Sigmoid colon (tissue), 4 donors: ENCODE measurements at regions not wholly inside any gene's neighbourhood (a gene's known extent, or its start where the extent isn't known, plus 50 kb on each side); places are given as distances from the start of the nearest gene placed in this dataset.

Experiments used
- EP300 ChIP-seq, 4 donors: sonication (generic); formaldehyde crosslinking; IDR thresholded peaks; one replicate each; pipeline ENCODE4 v1.6.1; 2017; ENCODE audit warnings: antibody characterized with exemption in 4 of 4
- POLR2A ChIP-seq, 2 donors: fragments of 450-650 bp; IDR thresholded peaks; one replicate each; pipeline ENCODE4 v1.6.1; 2016; ENCODE audit warnings: antibody characterized with exemption in 2 of 2, mild to moderate bottlenecking in 2 of 2, moderate library complexity in 2 of 2
- TF ChIP-seq, protein P1 (sequence below), 4 experiments: fragments of 450-650 bp in 3 of 4; fragments of 200-600 bp in 1 of 4; IDR thresholded peaks; one replicate each; pipeline ENCODE4 v1.5.1; 2016 to 2019; ENCODE audit warnings: antibody characterized with exemption in 4 of 4, mild to moderate bottlenecking in 3 of 4, moderate library complexity in 2 of 4

- TF ChIP-seq, protein P1, sequence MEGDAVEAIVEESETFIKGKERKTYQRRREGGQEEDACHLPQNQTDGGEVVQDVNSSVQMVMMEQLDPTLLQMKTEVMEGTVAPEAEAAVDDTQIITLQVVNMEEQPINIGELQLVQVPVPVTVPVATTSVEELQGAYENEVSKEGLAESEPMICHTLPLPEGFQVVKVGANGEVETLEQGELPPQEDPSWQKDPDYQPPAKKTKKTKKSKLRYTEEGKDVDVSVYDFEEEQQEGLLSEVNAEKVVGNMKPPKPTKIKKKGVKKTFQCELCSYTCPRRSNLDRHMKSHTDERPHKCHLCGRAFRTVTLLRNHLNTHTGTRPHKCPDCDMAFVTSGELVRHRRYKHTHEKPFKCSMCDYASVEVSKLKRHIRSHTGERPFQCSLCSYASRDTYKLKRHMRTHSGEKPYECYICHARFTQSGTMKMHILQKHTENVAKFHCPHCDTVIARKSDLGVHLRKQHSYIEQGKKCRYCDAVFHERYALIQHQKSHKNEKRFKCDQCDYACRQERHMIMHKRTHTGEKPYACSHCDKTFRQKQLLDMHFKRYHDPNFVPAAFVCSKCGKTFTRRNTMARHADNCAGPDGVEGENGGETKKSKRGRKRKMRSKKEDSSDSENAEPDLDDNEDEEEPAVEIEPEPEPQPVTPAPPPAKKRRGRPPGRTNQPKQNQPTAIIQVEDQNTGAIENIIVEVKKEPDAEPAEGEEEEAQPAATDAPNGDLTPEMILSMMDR (IDR thresholded peaks at IDR 0.05) = no peak
- no peak for TF ChIP-seq POLR2A (IDR thresholded peaks at IDR 0.05)
- TF ChIP-seq EP300 (IDR thresholded peaks at IDR 0.05) = no peak
These were observed 721.9 kb downstream of the PTPRU start for GRCh38 chr1:29958271-29958670.
